GM21515 (cell line): ENCODE measurements at regions not wholly inside any gene's neighbourhood (a gene's known extent, or its start where the extent isn't known, plus 50 kb on each side); places are given as distances from the start of the nearest gene placed in this dataset.
A peak's percentile ranks its signal among the peaks of the same experiment; 100 is the strongest.

Source experiments
- ATAC-seq: cut with Tn5 transposase; IDR thresholded peaks from one replicate; pipeline ENCODE4 v1.9.1; 2021; ENCODE audit not compliant: unreplicated experiment

GRCh38 chr6:82072751-82073150 is 174.8 kb downstream of the IBTK start:
- no peak for ATAC-seq

GRCh38 chr6:82072121-82072521 is 175.4 kb downstream of the IBTK start:
- no peak for ATAC-seq

- no peak for ATAC-seq
Measured at GRCh38 chr6:82068721-82069120, 178.8 kb downstream of the IBTK start.

GRCh38 chr6:82066991-82067411 is 180.5 kb downstream of the IBTK start:
- ATAC-seq, result peak; percentile 99

- no peak for ATAC-seq
Measured at GRCh38 chr6:82066196-82066595, 181.3 kb downstream of the IBTK start.

- ATAC-seq, result no peak
Measured at GRCh38 chr6:82063574-82063973, 184.0 kb downstream of the IBTK start.

GRCh38 chr6:82062219-82062618 is 185.3 kb downstream of the IBTK start:
- no peak for ATAC-seq

GRCh38 chr6:82057846-82058554 is 189.5 kb downstream of the IBTK start:
- ATAC-seq, result no peak

- ATAC-seq, result no peak
Measured at GRCh38 chr6:82056567-82056966, 191.0 kb downstream of the IBTK start.

GRCh38 chr6:82045965-82046756 is 201.4 kb downstream of the IBTK start:
- no peak for ATAC-seq

- ATAC-seq, result peak; percentile 85
Measured at GRCh38 chr6:82040405-82041221, 206.9 kb downstream of the IBTK start.

GRCh38 chr6:82038631-82039030 is 208.9 kb downstream of the IBTK start:
- ATAC-seq, result no peak

GRCh38 chr6:82035526-82035925 is 212.0 kb downstream of the IBTK start:
- ATAC-seq, result no peak

GRCh38 chr6:82033631-82034211 is 213.8 kb downstream of the IBTK start:
- ATAC-seq, result no peak

GRCh38 chr6:82032444-82032843 is 215.1 kb downstream of the IBTK start:
- no peak for ATAC-seq

GRCh38 chr6:82030761-82031503 is 216.6 kb downstream of the IBTK start:
- ATAC-seq, result no peak

- ATAC-seq, result no peak
Measured at GRCh38 chr6:82030301-82030700, 217.2 kb downstream of the IBTK start.

- no peak for ATAC-seq
Measured at GRCh38 chr6:82025271-82025670, 222.3 kb downstream of the IBTK start.

- ATAC-seq, result no peak
Measured at GRCh38 chr6:82022614-82023129, 224.9 kb downstream of the IBTK start.

- ATAC-seq, result no peak
Measured at GRCh38 chr6:82017773-82018172, 229.8 kb downstream of the IBTK start.
